ENCODE measurements at regions not wholly inside any gene's neighbourhood (a gene's known extent, or its start where the extent isn't known, plus 50 kb on each side); places are given as distances from the start of the nearest gene placed in this dataset.

GRCh38 chr16:79874391-79874790 is 273.9 kb upstream of the MAF start:
- Histone ChIP-seq H3K4me1 (ENCODE audit: control insufficient read depth, low read length) (no peaks in the 10 kb centered on the region), H4K20me1 (ENCODE audit: control insufficient read depth, insufficient read depth, low read depth, low read length) (no peaks in the 10 kb centered on the region), H3K9me3 (ENCODE audit: control insufficient read depth, insufficient read depth, low read length) (no peaks in the 10 kb centered on the region; the same call in 1 of the 2 replicates), H3K27ac (ENCODE audit: low read depth, low read length) (no peak overlapping the region), H3K4me2 (ENCODE audit: low read length) (no peak overlapping the region), H3K9me2 (replicated peaks; ENCODE audit: control insufficient read depth, low read length) (no peaks in the 10 kb centered on the region), H3K79me2 (ENCODE audit: control insufficient read depth, low read length) (no peaks in the 10 kb centered on the region), H3K4me3 (ENCODE audit: low read length) (no peak overlapping the region), H3F3A (ENCODE audit: control insufficient read depth, insufficient read depth) (no peaks in the 10 kb centered on the region), H3K36me3 (ENCODE audit: control insufficient read depth, low read length) (no peaks in the 10 kb centered on the region), H3K27me3 (ENCODE audit: control insufficient read depth, low read length) (no peaks in the 10 kb centered on the region)
- TF ChIP-seq CTCF (IDR thresholded peaks at IDR 0.05; ENCODE audit: low read depth, low read length, poor library complexity, severe bottlenecking) (no peak), EZH2phosphoT487 (IDR thresholded peaks at IDR 0.05; ENCODE audit: borderline replicate concordance, low read length) (no peak)

GRCh38 chr16:79873825-79874224 is 273.3 kb upstream of the MAF start:
- Histone ChIP-seq H3F3A (ENCODE audit: control insufficient read depth, insufficient read depth) (no peaks in the 10 kb centered on the region), H3K36me3 (ENCODE audit: control insufficient read depth, low read length) (no peaks in the 10 kb centered on the region), H3K9me3 (ENCODE audit: control insufficient read depth, insufficient read depth, low read length) (no peaks in the 10 kb centered on the region; the same call in 1 of the 2 replicates), H3K4me1 (ENCODE audit: control insufficient read depth, low read length) (no peaks in the 10 kb centered on the region), H3K4me3 (ENCODE audit: low read length) (no peak overlapping the region), H3K79me2 (ENCODE audit: control insufficient read depth, low read length) (no peaks in the 10 kb centered on the region), H4K20me1 (ENCODE audit: control insufficient read depth, insufficient read depth, low read depth, low read length) (no peaks in the 10 kb centered on the region), H3K27me3 (ENCODE audit: control insufficient read depth, low read length) (no peaks in the 10 kb centered on the region), H3K27ac (ENCODE audit: low read depth, low read length) (no peak overlapping the region), H3K9me2 (replicated peaks; ENCODE audit: control insufficient read depth, low read length) (no peaks in the 10 kb centered on the region), H3K4me2 (ENCODE audit: low read length) (no peak overlapping the region)
- TF ChIP-seq EZH2phosphoT487 (IDR thresholded peaks at IDR 0.05; ENCODE audit: borderline replicate concordance, low read length) (no peak), CTCF (IDR thresholded peaks at IDR 0.05; ENCODE audit: low read depth, low read length, poor library complexity, severe bottlenecking) (no peak)

- Histone ChIP-seq H3K27ac (ENCODE audit: low read depth, low read length) (no peak overlapping the region), H3K27me3 (ENCODE audit: control insufficient read depth, low read length) (no peaks in the 10 kb centered on the region), H3K4me2 (ENCODE audit: low read length) (no peak overlapping the region), H3K4me1 (ENCODE audit: control insufficient read depth, low read length) (no peaks in the 10 kb centered on the region), H4K20me1 (ENCODE audit: control insufficient read depth, insufficient read depth, low read depth, low read length) (no peaks in the 10 kb centered on the region), H3F3A (ENCODE audit: control insufficient read depth, insufficient read depth) (no peaks in the 10 kb centered on the region), H3K79me2 (ENCODE audit: control insufficient read depth, low read length) (no peaks in the 10 kb centered on the region), H3K36me3 (ENCODE audit: control insufficient read depth, low read length) (no peaks in the 10 kb centered on the region), H3K9me2 (replicated peaks; ENCODE audit: control insufficient read depth, low read length) (no peaks in the 10 kb centered on the region), H3K9me3 (ENCODE audit: control insufficient read depth, insufficient read depth, low read length) (no peaks in the 10 kb centered on the region; the same call in 1 of the 2 replicates), H3K4me3 (ENCODE audit: low read length) (no peak overlapping the region)
- TF ChIP-seq CTCF (IDR thresholded peaks at IDR 0.05; ENCODE audit: low read depth, low read length, poor library complexity, severe bottlenecking) (no peak), EZH2phosphoT487 (IDR thresholded peaks at IDR 0.05; ENCODE audit: borderline replicate concordance, low read length) (no peak)
Measured at GRCh38 chr16:79871906-79872305, 271.4 kb upstream of the MAF start.

All from DOHH2 (cell line).